ENCODE measurements at regions not wholly inside any gene's neighbourhood (a gene's known extent, or its start where the extent isn't known, plus 50 kb on each side); places are given as distances from the start of the nearest gene placed in this dataset.
"Not testable (repeated sequence)": the region's sequence is repeated elsewhere in the genome, so short reads cannot be mapped to it uniquely, and the experiment has no call there.

DNA sequence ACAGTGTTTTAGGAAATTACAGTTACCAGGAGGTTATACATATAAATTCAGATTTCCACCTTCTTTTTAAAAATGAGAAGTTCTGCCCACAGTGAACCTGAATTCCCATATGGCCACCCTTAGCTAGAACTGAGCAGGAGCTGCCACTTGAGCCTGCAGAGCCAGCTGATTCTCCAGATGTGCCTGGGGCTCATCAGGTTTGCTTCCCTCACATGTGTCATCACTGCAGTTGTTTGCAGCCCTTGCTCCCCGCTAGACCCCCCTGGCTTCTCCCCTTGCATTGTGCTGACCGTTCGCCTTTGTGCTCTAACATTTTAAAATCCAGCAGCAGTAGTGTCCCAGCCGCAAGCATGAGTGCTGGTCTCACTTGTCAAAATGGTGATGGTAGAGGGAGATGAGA, 131.1 kb downstream of the UTRN start:
- Histone ChIP-seq H3K9me3 (ENCODE audit: low read depth, low read length) (no peaks in the 10 kb centered on the region), H3K36me3 (ENCODE audit: insufficient read depth, low read length) (no peaks in the 10 kb centered on the region), H3K4me3 (no peak overlapping the region), H3K27ac (no peak overlapping the region), H3K9ac (ENCODE audit: insufficient read length) (no peak overlapping the region)
- no peak for DNase-seq (ENCODE audit: low read depth, low spot score)
- TF ChIP-seq FOXP2 (optimal IDR thresholded peaks at IDR 0.05; ENCODE audit: control extremely low read depth, extremely low read length, insufficient read depth) (no peak), POLR2AphosphoS5 (IDR thresholded peaks at IDR 0.05; ENCODE audit: borderline replicate concordance, low read depth, low read length) (no peak), EZH2 (IDR thresholded peaks at IDR 0.05) (no peak)

DNA sequence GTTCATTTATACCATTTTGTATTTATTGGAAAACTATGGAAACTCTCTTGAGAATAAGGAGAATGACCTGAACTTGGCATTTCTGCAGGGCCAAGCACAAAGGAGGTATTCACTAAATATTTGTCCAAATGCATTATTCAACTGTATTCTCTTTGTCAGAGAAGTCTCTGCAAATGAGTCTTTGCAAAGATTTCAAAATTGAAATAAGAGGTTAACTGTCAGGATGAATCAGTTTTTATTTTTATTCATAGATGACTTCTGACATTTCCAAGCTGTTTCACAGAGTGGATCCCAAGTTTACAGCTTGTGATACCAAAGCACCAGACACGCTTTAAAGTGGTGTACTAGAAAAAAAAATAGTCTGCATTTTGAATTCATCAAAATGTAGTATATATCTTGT, 131.6 kb downstream of the UTRN start:
- no peak overlapping the region for H3K27ac ChIP-seq
- H3K36me3 ChIP-seq (ENCODE audit: insufficient read depth, low read length): no peaks in the 10 kb centered on the region
- DNase-seq (ENCODE audit: low read depth, low spot score): no peak
- no peak overlapping the region for H3K9ac ChIP-seq (ENCODE audit: insufficient read length)
- H3K4me3 ChIP-seq: no peak overlapping the region
- H3K9me3 ChIP-seq (ENCODE audit: low read depth, low read length): no peaks in the 10 kb centered on the region
- TF ChIP-seq FOXP2 (optimal IDR thresholded peaks at IDR 0.05; ENCODE audit: control extremely low read depth, extremely low read length, insufficient read depth) (no peak), EZH2 (IDR thresholded peaks at IDR 0.05) (no peak), POLR2AphosphoS5 (IDR thresholded peaks at IDR 0.05; ENCODE audit: borderline replicate concordance, low read depth, low read length) (no peak)

- Histone ChIP-seq H3K9ac (ENCODE audit: insufficient read length) (no peak overlapping the region), H3K27ac (no peak overlapping the region), H3K36me3 (ENCODE audit: insufficient read depth, low read length) (no peaks in the 10 kb centered on the region), H3K4me3 (no peak overlapping the region), H3K9me3 (ENCODE audit: low read depth, low read length) (no peaks in the 10 kb centered on the region)
- DNase-seq (ENCODE audit: low read depth, low spot score): no peak
- no peak for TF ChIP-seq EZH2 (IDR thresholded peaks at IDR 0.05)
Measured at GRCh38 chr6:144417681-144418080, 132.5 kb downstream of the UTRN start.

- H3K4me3 ChIP-seq: no peak overlapping the region
- H3K36me3 ChIP-seq (ENCODE audit: insufficient read depth, low read length): no peaks in the 10 kb centered on the region
- H3K9ac ChIP-seq (ENCODE audit: insufficient read length): no peak overlapping the region
- no peaks in the 10 kb centered on the region for H3K9me3 ChIP-seq (ENCODE audit: low read depth, low read length)
- no peak for DNase-seq (ENCODE audit: low read depth, low spot score)
- TF ChIP-seq POLR2AphosphoS5 (IDR thresholded peaks at IDR 0.05; ENCODE audit: borderline replicate concordance, low read depth, low read length) (no peak), FOXP2 (optimal IDR thresholded peaks at IDR 0.05; ENCODE audit: control extremely low read depth, extremely low read length, insufficient read depth) (no peak), EZH2 (IDR thresholded peaks at IDR 0.05) (no peak)
- H3K27ac ChIP-seq: no peak overlapping the region
Measured at GRCh38 chr6:144418959-144419545, 133.9 kb downstream of the UTRN start.

GRCh38 chr6:144423167-144423566, 138.0 kb downstream of the UTRN start:
- Histone ChIP-seq H3K9ac (ENCODE audit: insufficient read length) (no peak overlapping the region), H3K36me3 (ENCODE audit: insufficient read depth, low read length) (no peaks in the 10 kb centered on the region), H3K27ac (no peak overlapping the region), H3K4me3 (no peak overlapping the region), H3K9me3 (ENCODE audit: low read depth, low read length) (no peaks in the 10 kb centered on the region)
- no peak for TF ChIP-seq EZH2 (IDR thresholded peaks at IDR 0.05)
- TF ChIP-seq FOXP2 (optimal IDR thresholded peaks at IDR 0.05; ENCODE audit: control extremely low read depth, extremely low read length, insufficient read depth): no peak
- no peak for TF ChIP-seq POLR2AphosphoS5 (IDR thresholded peaks at IDR 0.05; ENCODE audit: borderline replicate concordance, low read depth, low read length)
- DNase-seq (ENCODE audit: low read depth, low spot score): no peak

DNA sequence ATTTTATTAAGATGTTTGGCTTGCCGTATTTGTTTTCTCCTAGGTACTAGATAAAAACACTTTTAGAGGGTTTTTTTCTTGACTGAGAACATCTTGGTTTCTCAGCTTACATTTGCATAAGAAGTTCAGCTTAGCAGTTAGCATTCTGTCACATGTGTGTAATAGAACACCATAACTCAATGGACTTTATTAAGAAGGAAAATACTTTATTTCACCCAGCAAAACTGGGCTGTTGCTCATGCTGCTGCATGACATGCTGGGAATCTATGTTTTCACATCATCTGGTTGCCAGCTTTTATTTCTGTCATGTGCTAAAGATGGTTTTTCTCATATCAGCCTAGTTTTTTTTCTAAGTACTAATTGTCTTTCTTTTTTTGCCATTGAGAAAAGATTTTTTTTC, 144.6 kb downstream of the UTRN start:
- no peaks in the 10 kb centered on the region for H3K9me3 ChIP-seq (ENCODE audit: low read depth, low read length)
- no peak overlapping the region for H3K27ac ChIP-seq
- no peak for TF ChIP-seq POLR2AphosphoS5 (IDR thresholded peaks at IDR 0.05; ENCODE audit: borderline replicate concordance, low read depth, low read length)
- no peak for TF ChIP-seq FOXP2 (optimal IDR thresholded peaks at IDR 0.05; ENCODE audit: control extremely low read depth, extremely low read length, insufficient read depth)
- TF ChIP-seq EZH2 (IDR thresholded peaks at IDR 0.05): no peak
- no peaks in the 10 kb centered on the region for H3K36me3 ChIP-seq (ENCODE audit: insufficient read depth, low read length)
- DNase-seq (ENCODE audit: low read depth, low spot score): no peak
- no peak overlapping the region for H3K9ac ChIP-seq (ENCODE audit: insufficient read length)
- no peak overlapping the region for H3K4me3 ChIP-seq

GRCh38 chr6:144433446-144433845, 148.3 kb downstream of the UTRN start:
- not testable (repeated sequence) for H3K9ac ChIP-seq (ENCODE audit: insufficient read length); H3K27ac ChIP-seq; H3K4me3 ChIP-seq; DNase-seq (ENCODE audit: low read depth, low spot score); H3K36me3 ChIP-seq (ENCODE audit: insufficient read depth, low read length); H3K9me3 ChIP-seq (ENCODE audit: low read depth, low read length)

GRCh38 chr6:144434308-144434990, 149.3 kb downstream of the UTRN start:
- H3K36me3 ChIP-seq (ENCODE audit: insufficient read depth, low read length): no peaks in the 10 kb centered on the region
- no peak for TF ChIP-seq POLR2AphosphoS5 (IDR thresholded peaks at IDR 0.05; ENCODE audit: borderline replicate concordance, low read depth, low read length)
- TF ChIP-seq FOXP2 (optimal IDR thresholded peaks at IDR 0.05; ENCODE audit: control extremely low read depth, extremely low read length, insufficient read depth): no peak
- no peak for TF ChIP-seq EZH2 (IDR thresholded peaks at IDR 0.05)
- no peak overlapping the region for H3K4me3 ChIP-seq
- H3K9ac ChIP-seq (ENCODE audit: insufficient read length): no peak overlapping the region
- H3K27ac ChIP-seq: no peak overlapping the region
- no peak for DNase-seq (ENCODE audit: low read depth, low spot score)
- H3K9me3 ChIP-seq (ENCODE audit: low read depth, low read length): no peaks in the 10 kb centered on the region

Measured in SK-N-MC (cell line).